NCI-H2171 treated with DMSO at 0.1 percent for 48 hours (cell line): ENCODE measurements at regions not wholly inside any gene's neighbourhood (a gene's known extent, or its start where the extent isn't known, plus 50 kb on each side); places are given as distances from the start of the nearest gene placed in this dataset.

Source experiments
- DNase-seq: peaks from one replicate; lab custom pipeline; 2025; lab: John Stamatoyannopoulos, UW

GRCh38 chr3:168889666-168890065 lies 773.8 kb downstream of the MECOM start:
- no peak for DNase-seq

- DNase-seq: no peak
These were observed 774.7 kb downstream of the MECOM start for GRCh38 chr3:168888781-168889180.

- no peak for DNase-seq
These were observed 778.5 kb downstream of the MECOM start for GRCh38 chr3:168885028-168885427.

DNA sequence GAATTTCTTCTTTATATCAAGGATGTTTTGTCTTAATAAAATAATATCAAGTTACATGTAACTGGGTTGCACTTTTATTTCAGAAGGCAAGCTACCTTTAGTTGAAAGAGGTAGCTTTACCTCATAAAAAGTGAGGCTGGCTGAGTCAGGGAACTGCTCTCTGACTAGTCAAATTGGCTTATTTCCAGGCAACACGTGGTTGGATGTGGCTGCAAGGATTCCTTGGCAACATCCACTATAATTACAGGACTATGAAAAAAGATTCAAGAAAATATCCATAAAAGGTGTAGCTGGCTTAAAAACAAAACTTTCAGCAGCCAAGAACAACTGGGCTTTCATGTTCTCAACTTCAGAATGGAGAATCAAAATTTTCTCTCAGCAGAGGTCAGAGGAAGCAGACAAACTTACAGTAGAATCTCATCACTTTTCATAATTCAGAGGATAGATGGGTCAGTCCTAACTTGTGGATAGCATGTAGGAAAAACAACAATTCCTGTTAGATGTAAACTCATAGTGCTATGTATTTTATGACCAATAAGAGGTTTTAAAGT lies 779.1 kb downstream of the MECOM start:
- peak; percentile 11 for DNase-seq

DNA sequence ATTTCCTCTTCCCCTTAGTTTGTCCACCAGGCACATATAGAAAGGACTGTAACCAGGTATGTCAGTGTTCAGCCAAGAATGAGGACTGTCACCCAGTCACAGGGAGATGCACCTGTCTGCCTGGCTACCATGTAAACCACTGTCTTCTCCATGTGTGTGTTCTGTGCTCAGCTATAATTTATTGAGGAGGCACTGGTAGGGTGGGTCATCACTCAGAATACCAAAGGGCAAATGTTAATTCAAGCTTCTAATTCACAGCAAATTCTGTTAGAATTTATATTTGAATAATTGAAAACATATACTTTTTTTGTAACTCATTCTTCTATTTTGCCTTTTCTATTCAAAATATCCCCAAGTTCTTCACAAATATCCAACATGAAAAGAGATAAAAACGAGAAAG lies 780.4 kb downstream of the MECOM start:
- DNase-seq: no peak

DNA sequence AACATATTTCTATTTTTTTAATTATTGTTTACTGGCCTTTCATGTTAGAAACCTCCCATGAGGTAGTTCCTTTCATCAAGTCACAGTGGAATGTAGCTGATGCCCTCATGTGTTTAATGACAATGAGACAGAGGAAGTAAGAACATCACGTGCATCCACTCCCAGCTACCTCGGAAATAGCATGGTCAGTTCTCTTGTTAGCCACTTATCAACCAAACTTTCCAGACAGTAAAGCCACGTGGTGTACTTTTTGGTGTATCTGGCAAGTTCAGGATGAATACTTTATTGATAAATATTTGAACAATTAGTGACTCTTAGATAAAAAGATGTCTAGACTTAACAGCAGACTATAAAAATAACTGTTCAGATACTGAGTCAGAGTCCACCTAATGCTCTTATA lies 781.7 kb downstream of the MECOM start:
- no peak for DNase-seq

- no peak for DNase-seq
These were observed 782.9 kb upstream of the GOLIM4 start for GRCh38 chr3:168878655-168879054.

- no peak for DNase-seq
These were observed 782.2 kb upstream of the GOLIM4 start for GRCh38 chr3:168877899-168878298.

DNA sequence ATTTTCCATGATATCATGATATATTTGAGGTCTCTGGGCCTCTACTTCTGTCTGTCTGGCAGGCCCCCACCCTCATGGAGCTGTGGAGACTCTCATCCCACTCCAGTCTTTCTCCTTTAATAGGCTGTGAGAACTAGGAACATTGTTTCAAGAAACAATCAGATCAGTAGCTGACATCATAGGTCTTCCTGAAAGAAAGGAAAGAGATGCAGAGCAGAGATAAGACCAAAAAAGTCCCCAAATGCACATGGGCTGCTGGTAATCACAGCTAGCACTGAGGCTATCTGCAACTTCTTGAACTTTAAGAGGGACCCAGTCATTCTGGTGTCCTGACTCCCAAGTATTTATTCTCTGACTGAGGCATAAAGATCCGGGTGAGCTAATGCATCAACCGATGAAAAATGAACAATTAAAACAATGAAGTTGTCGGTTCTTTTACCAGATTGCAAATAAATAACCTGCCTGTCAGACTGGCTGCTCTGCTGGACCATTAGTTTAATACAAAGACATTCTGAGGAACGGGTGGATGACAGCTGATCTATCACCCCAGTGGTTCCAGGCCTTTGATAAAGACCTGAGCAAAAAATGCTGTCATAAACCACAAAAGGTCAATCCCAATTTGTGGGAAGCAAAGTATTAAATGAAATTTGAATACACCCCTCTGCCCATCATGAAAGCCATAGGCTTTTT lies 780.8 kb upstream of the GOLIM4 start:
- no peak for DNase-seq

DNA sequence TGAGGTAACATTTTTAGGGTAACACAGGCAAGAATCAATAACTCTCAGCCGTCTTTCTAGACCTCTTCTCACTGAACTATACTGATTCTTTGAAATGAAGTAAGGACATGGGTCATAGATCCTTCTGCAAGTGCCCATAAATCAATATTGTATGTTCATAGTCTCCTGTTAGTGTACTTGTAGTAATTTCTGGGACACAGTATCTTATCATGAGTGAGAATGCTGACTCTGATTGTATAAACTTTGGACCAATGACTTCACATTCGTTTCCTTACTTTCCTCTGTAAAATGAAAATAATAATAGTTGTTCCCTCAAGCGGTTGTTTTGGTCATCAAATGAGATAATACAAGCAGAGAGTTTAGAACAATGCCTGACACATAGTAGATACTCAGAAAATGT lies 777.1 kb upstream of the GOLIM4 start:
- DNase-seq: no peak

GRCh38 chr3:168870892-168871291 lies 775.2 kb upstream of the GOLIM4 start:
- DNase-seq: no peak

DNA sequence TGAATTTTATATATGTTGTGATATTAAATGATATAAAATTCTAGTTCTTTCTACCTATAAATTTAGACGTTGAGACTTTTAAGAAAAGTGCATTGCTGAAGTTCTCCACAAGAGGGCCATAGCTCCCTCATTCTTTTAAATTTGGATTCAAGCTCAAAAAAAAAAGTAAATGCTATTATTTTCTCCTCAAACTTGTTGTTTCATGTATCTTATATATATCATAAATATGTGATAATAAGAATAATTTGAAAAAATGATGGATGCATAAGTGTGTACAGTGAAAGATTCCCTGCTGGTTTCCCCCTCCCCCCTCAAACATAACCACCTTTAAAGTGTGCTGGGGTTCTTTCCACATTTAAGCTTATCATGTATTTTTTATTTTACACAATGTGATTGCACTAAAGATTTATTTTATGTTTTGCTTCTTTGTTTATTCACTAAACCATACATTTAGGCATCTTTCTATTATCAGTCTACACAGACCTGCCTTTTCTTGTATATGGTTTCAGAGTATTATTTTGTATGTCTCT lies 769.4 kb upstream of the GOLIM4 start:
- DNase-seq: peak; percentile 10

GRCh38 chr3:168864107-168865021 lies 768.6 kb upstream of the GOLIM4 start:
- DNase-seq: no peak

- no peak for DNase-seq
These were observed 767.8 kb upstream of the GOLIM4 start for GRCh38 chr3:168863561-168863960.

DNA sequence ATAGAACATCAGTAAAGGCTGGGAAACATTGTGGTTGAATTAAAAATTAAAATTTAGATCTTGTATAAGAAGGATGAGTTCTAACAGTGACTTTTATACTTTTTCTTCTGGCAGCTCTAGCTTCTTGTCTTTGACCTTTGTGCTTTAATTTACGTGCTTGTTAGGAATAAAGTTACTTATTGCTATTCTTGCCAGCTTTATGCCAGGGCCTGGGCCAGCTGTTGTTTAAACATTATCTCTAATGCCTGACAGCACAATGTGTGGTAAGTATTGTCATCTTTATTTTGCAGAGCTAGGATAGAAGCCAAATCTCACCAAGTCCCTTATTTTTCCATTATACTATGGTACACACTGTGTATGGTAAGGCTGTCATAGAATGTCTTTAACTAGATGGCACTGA lies 766.7 kb upstream of the GOLIM4 start:
- no peak for DNase-seq

- no peak for DNase-seq
These were observed 764.9 kb upstream of the GOLIM4 start for GRCh38 chr3:168860592-168860991.

DNA sequence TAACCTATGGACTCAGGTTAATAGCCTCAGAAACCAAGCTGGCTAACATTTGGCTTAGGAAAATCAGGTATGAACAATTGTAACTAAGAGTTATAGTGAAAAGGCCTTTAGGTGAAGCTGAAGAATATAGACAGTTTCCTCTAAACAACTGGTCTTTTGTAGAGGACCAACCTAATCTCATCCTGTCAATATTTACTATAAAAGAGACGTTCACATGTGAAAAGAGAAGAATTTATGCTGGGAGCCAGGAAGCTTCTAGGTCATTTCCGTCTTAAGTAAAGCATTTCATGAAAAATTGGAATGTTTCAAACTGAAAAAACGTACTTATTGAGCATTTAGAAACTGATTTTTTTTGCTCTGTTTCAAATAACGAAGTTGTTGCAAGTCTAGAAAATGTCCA lies 764.3 kb upstream of the GOLIM4 start:
- no peak for DNase-seq

DNA sequence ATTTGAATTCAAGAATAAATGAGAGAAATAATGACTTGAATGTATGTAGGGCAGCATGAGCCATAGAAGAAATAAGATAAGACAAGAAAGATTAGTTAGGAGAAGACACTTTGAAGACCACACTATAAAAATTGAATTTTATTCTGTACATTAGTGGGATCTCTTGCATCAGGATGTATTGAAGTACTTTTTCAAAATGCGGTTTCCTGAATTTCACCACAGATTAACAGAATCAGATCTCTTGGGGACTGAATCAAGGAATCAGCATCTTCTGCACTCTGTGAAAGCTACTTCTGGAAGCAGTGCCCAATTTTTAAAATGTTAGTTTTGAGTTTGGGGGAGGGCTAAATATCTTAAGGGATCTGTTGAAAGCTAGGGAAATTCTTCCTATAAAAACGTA lies 763.9 kb upstream of the GOLIM4 start:
- DNase-seq: no peak

- no peak for DNase-seq
These were observed 763.4 kb upstream of the GOLIM4 start for GRCh38 chr3:168859143-168859542.

DNA sequence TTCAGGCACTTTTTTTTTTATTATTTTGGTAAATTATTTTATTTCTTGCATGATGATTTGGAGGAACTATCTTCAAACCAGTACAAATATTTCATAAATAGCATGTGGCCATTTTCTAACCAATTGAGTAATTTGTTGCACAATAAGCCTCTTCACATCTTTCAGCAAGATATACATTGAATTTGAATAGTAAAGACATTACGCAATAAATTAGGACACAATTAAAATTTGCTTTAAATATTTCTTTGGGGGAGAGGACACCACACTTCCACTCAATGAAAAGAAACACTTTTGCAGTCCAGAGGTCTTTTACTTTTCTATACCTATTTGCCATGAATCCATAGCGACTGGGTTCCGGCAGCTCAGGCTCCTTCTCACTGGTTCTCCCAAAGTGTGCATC lies 762.6 kb upstream of the GOLIM4 start:
- no peak for DNase-seq

DNA sequence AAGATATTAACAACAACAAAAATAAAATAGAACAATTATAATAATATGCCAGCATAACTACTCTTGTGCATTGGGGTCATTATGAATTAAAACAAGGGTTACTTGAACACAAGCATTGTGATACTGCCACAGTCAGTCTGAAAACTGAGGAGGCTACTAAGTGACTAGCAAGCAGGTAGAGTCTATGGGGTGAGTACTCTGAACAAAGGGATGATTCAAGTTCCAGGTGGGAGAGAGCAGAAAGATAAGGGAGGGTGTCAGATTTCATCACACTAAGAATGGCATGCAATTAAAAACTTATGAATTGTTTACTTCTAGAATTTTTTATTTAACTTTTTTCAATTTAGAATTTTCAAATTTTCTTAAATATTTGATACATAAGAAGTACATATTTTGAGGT lies 754.4 kb upstream of the GOLIM4 start:
- DNase-seq: no peak

- DNase-seq: peak; percentile 59
These were observed 751.7 kb upstream of the GOLIM4 start for GRCh38 chr3:168847291-168847883.
